ENCODE measurements at regions not wholly inside any gene's neighbourhood (a gene's known extent, or its start where the extent isn't known, plus 50 kb on each side); places are given as distances from the start of the nearest gene placed in this dataset.

DNA sequence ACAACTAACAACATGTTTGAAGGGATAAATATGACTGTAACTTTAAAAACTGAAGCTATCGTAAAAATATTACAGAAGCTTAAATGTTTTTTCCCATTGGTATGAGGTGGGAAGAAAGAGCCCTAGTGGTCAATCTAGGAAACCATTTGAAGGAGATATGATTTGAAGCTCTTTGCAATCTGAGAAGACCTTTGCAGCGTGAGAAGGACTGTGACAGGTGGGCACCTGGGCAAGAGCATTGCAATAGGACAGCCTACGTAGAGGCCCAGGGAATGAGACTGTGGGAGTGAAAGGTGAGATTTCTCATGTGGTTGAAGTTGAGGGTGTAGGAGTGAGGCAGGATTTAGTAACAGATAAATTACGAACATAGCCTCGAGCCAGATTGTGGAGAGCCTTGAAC, 108.0 kb upstream of the PDE7B start:
- TF ChIP-seq, protein P1, sequence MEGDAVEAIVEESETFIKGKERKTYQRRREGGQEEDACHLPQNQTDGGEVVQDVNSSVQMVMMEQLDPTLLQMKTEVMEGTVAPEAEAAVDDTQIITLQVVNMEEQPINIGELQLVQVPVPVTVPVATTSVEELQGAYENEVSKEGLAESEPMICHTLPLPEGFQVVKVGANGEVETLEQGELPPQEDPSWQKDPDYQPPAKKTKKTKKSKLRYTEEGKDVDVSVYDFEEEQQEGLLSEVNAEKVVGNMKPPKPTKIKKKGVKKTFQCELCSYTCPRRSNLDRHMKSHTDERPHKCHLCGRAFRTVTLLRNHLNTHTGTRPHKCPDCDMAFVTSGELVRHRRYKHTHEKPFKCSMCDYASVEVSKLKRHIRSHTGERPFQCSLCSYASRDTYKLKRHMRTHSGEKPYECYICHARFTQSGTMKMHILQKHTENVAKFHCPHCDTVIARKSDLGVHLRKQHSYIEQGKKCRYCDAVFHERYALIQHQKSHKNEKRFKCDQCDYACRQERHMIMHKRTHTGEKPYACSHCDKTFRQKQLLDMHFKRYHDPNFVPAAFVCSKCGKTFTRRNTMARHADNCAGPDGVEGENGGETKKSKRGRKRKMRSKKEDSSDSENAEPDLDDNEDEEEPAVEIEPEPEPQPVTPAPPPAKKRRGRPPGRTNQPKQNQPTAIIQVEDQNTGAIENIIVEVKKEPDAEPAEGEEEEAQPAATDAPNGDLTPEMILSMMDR (IDR thresholded peaks at IDR 0.05), result no peak
- TF ChIP-seq POLR2A (IDR thresholded peaks at IDR 0.05), result no peak

All from right lobe of liver (tissue), 4 donors.